ENCODE measurements at regions not wholly inside any gene's neighbourhood (a gene's known extent, or its start where the extent isn't known, plus 50 kb on each side); places are given as distances from the start of the nearest gene placed in this dataset.
"Not testable (repeated sequence)": the region's sequence is repeated elsewhere in the genome, so short reads cannot be mapped to it uniquely, and the experiment has no call there.

GRCh38 chr6:86872810-86873209 lies 64.5 kb upstream of the HTR1E start:
- DNase-seq; H3K4me3 ChIP-seq; H3K27me3 ChIP-seq; H3K36me3 ChIP-seq; H3K9me3 ChIP-seq; intact Hi-C loops (cut with DNase I); H3K4me1 ChIP-seq; ATAC-seq; H3K27ac ChIP-seq: not testable (repeated sequence)
- 67% methylated on average over 9 of the region's 16 CpGs for WGBS (ENCODE audit: insufficient coverage, low coverage, low lambda C conversion rate, missing lambda C conversion rate)

GRCh38 chr6:86871681-86872080 lies 65.6 kb upstream of the HTR1E start:
- Histone ChIP-seq H3K36me3 (no peaks in the 10 kb centered on the region), H3K27ac (no peak overlapping the region), H3K4me1 (no peaks in the 10 kb centered on the region), H3K27me3 (no peaks in the 10 kb centered on the region), H3K9me3 (no peaks in the 10 kb centered on the region), H3K4me3 (no peak overlapping the region)
- no peak for TF ChIP-seq CTCF (IDR thresholded peaks at IDR 0.05)
- no peak for TF ChIP-seq POLR2A (IDR thresholded peaks at IDR 0.05)
- intact Hi-C loops (cut with DNase I) = no loop called here
- no peak for DNase-seq
- no peak for ATAC-seq
- WGBS (ENCODE audit: insufficient coverage, low coverage, low lambda C conversion rate, missing lambda C conversion rate) = 13% methylated on average over 1 of the region's 1 CpG

- ATAC-seq (no peak), DNase-seq (no peak)
- H3K9me3 ChIP-seq = no peaks in the 10 kb centered on the region
- WGBS (ENCODE audit: insufficient coverage, low coverage, low lambda C conversion rate, missing lambda C conversion rate) = 75% methylated on average over 1 of the region's 1 CpG
- no peak for TF ChIP-seq CTCF (IDR thresholded peaks at IDR 0.05)
- H3K27ac ChIP-seq = no peak overlapping the region
- no peaks in the 10 kb centered on the region for H3K4me1 ChIP-seq
- intact Hi-C loops (cut with DNase I) = no loop called here
- H3K27me3 ChIP-seq = no peaks in the 10 kb centered on the region
- H3K36me3 ChIP-seq = no peaks in the 10 kb centered on the region
- no peak overlapping the region for H3K4me3 ChIP-seq
These were observed 67.8 kb upstream of the HTR1E start for GRCh38 chr6:86869500-86869899.

GRCh38 chr6:86859513-86859912 lies 77.8 kb upstream of the HTR1E start:
- Histone ChIP-seq H3K4me3 (no peak overlapping the region), H3K27me3 (no peaks in the 10 kb centered on the region), H3K9me3 (no peaks in the 10 kb centered on the region), H3K36me3 (no peaks in the 10 kb centered on the region), H3K4me1 (no peaks in the 10 kb centered on the region), H3K27ac (no peak overlapping the region)
- no peak for TF ChIP-seq POLR2A (IDR thresholded peaks at IDR 0.05)
- TF ChIP-seq CTCF (IDR thresholded peaks at IDR 0.05) = no peak
- no peak for ATAC-seq
- intact Hi-C loops (cut with DNase I) = no loop called here
- no peak for DNase-seq

- intact Hi-C loops (cut with DNase I) = no loop called here
These were observed 78.4 kb upstream of the HTR1E start for GRCh38 chr6:86858970-86859369.

More at GRCh38 chr6:86858970-86859369, 78.4 kb upstream of the HTR1E start:
- TF ChIP-seq CTCF (IDR thresholded peaks at IDR 0.05) = no peak
- no peak for TF ChIP-seq POLR2A (IDR thresholded peaks at IDR 0.05)
- DNase-seq (no peak), ATAC-seq (no peak)
- Histone ChIP-seq H3K27ac (no peak overlapping the region), H3K36me3 (no peaks in the 10 kb centered on the region), H3K9me3 (no peaks in the 10 kb centered on the region), H3K4me1 (no peaks in the 10 kb centered on the region), H3K4me3 (no peak overlapping the region), H3K27me3 (no peaks in the 10 kb centered on the region)
- WGBS (ENCODE audit: insufficient coverage, low coverage, low lambda C conversion rate, missing lambda C conversion rate) = no CpG with 5 or more reads among the region's 3 CpGs

Measured in right lobe of liver (tissue), 6 donors.